ENCODE measurements at regions not wholly inside any gene's neighbourhood (a gene's known extent, or its start where the extent isn't known, plus 50 kb on each side); places are given as distances from the start of the nearest gene placed in this dataset.

GRCh38 chr10:28997734-28998133, 291.1 kb upstream of the LYZL1 start:
- no peak for TF ChIP-seq ZNF169 (tag by site-specific recombination; IDR thresholded peaks at IDR 0.05)
- TF ChIP-seq ZNF157 (tag by site-specific recombination; IDR thresholded peaks at IDR 0.05): no peak
- TF ChIP-seq CTCF (tag by site-specific recombination; IDR thresholded peaks at IDR 0.05): no peak
- no peak for TF ChIP-seq ZNF791 (tag by site-specific recombination; IDR thresholded peaks at IDR 0.05)
- no peak for TF ChIP-seq ZNF416 (tag by site-specific recombination; IDR thresholded peaks at IDR 0.05)
- no peak for TF ChIP-seq ELK4 (IDR thresholded peaks at IDR 0.05; ENCODE audit: borderline replicate concordance, low read depth, low read length)
- no peak for TF ChIP-seq ZNF114 (tag by site-specific recombination; IDR thresholded peaks at IDR 0.05)
- no peak for TF ChIP-seq SP3 (tag by site-specific recombination; IDR thresholded peaks at IDR 0.05)
- TF ChIP-seq TCF7L2 (IDR thresholded peaks at IDR 0.05; ENCODE audit: borderline replicate concordance, low read depth, low read length): no peak
- no peak for TF ChIP-seq ZNF639 (tag by site-specific recombination; IDR thresholded peaks at IDR 0.05)
- TF ChIP-seq SP2 (tag by site-specific recombination; IDR thresholded peaks at IDR 0.05): no peak
- no peak for TF ChIP-seq ZNF664 (tag by site-specific recombination; IDR thresholded peaks at IDR 0.05)
